Activated naive CD4-positive, alpha-beta T cell treated with anti-CD3 and anti-CD28 coated beads, Interleukin-2, amount 10 ng/mL, durations not matched to agents 7 days and 5 days (primary cell): ENCODE measurements at regions not wholly inside any gene's neighbourhood (a gene's known extent, or its start where the extent isn't known, plus 50 kb on each side); places are given as distances from the start of the nearest gene placed in this dataset.

Experiments
- CTCF ChIA-PET: fragments of 350-600 bp; sonication (Branson Sonifier 250); formaldehyde crosslinking; loops from one replicate; lab custom pipeline; 2021; ENCODE audit warnings: antibody characterized with exemption; lab: Charles Lee
- DNase-seq: peaks from one replicate; pipeline ENCODE4 v3.0.0-alpha.2; 2020
- H3K27ac Mint-ChIP-seq: one replicate; pipeline ENCODE4 v1.8.0; 2021; ENCODE audit warnings: mild to moderate bottlenecking, moderate library complexity, mixed read lengths
- H3K27me3 Mint-ChIP-seq: one replicate; pipeline ENCODE4 v1.8.0; 2021; ENCODE audit warnings: mild to moderate bottlenecking, mixed read lengths
- H3K36me3 Mint-ChIP-seq: one replicate; pipeline ENCODE4 v1.8.0; 2021; ENCODE audit warnings: mixed read lengths
- H3K4me1 Mint-ChIP-seq: one replicate; pipeline ENCODE4 v1.8.0; 2021; ENCODE audit warnings: mixed read lengths
- H3K4me3 Mint-ChIP-seq: one replicate; pipeline ENCODE4 v1.8.0; 2021; ENCODE audit warnings: mild to moderate bottlenecking, moderate library complexity, mixed read lengths
- H3K9me3 Mint-ChIP-seq: one replicate; pipeline ENCODE4 v1.8.0; 2021; ENCODE audit warnings: mixed read lengths

GRCh38 chr9:99621040-99621439 is 200.6 kb upstream of the NR4A3 start:
- Mint-ChIP-seq H3K4me1 (no peaks in the 10 kb centered on the region), H3K9me3 (no peaks in the 10 kb centered on the region), H3K36me3 (no peaks in the 10 kb centered on the region), H3K4me3 (no peak overlapping the region), H3K27ac (no peak overlapping the region), H3K27me3 (peaks cover 3% of the 10 kb centered on the region)
- CTCF ChIA-PET: no interaction called here
- DNase-seq: no peak

- no peak overlapping the region for H3K4me3 Mint-ChIP-seq
- H3K4me1 Mint-ChIP-seq: no peaks in the 10 kb centered on the region
Measured at GRCh38 chr9:99622679-99623078, 199.0 kb upstream of the NR4A3 start.

GRCh38 chr9:99623780-99624364 is 197.8 kb upstream of the NR4A3 start:
- Mint-ChIP-seq H3K27ac (no peak overlapping the region), H3K4me1 (no peaks in the 10 kb centered on the region), H3K4me3 (no peak overlapping the region), H3K9me3 (no peaks in the 10 kb centered on the region), H3K27me3 (peaks cover 3% of the 10 kb centered on the region), H3K36me3 (no peaks in the 10 kb centered on the region)
- DNase-seq: no peak
- CTCF ChIA-PET: no interaction called here

More at GRCh38 chr9:99622679-99623078, 199.0 kb upstream of the NR4A3 start:
- Mint-ChIP-seq H3K36me3 (no peaks in the 10 kb centered on the region), H3K27me3 (peaks cover 3% of the 10 kb centered on the region), H3K27ac (no peak overlapping the region), H3K9me3 (no peaks in the 10 kb centered on the region)
- CTCF ChIA-PET: no interaction called here
- no peak for DNase-seq

GRCh38 chr9:99624499-99625233 is 197.0 kb upstream of the NR4A3 start:
- H3K9me3 Mint-ChIP-seq: no peaks in the 10 kb centered on the region
- H3K4me3 Mint-ChIP-seq: no peak overlapping the region
- peaks cover 3% of the 10 kb centered on the region for H3K27me3 Mint-ChIP-seq
- H3K36me3 Mint-ChIP-seq: no peaks in the 10 kb centered on the region
- H3K4me1 Mint-ChIP-seq: no peaks in the 10 kb centered on the region
- H3K27ac Mint-ChIP-seq: no peak overlapping the region
- DNase-seq: no peak
- CTCF ChIA-PET: no interaction called here

- Mint-ChIP-seq H3K27me3 (no peaks in the 10 kb centered on the region), H3K4me3 (no peak overlapping the region), H3K27ac (no peak overlapping the region), H3K9me3 (no peaks in the 10 kb centered on the region), H3K36me3 (no peaks in the 10 kb centered on the region), H3K4me1 (no peaks in the 10 kb centered on the region)
- DNase-seq: no peak
- CTCF ChIA-PET: no interaction called here
Measured at GRCh38 chr9:99626426-99626825, 195.3 kb upstream of the NR4A3 start.

GRCh38 chr9:99628285-99628684 is 193.4 kb upstream of the NR4A3 start:
- Mint-ChIP-seq H3K27ac (no peak overlapping the region), H3K36me3 (no peaks in the 10 kb centered on the region), H3K4me1 (no peaks in the 10 kb centered on the region), H3K27me3 (no peaks in the 10 kb centered on the region), H3K4me3 (no peak overlapping the region), H3K9me3 (no peaks in the 10 kb centered on the region)
- CTCF ChIA-PET: no interaction called here
- DNase-seq: no peak

GRCh38 chr9:99628849-99629620 is 192.7 kb upstream of the NR4A3 start:
- no peaks in the 10 kb centered on the region for H3K27me3 Mint-ChIP-seq
- no peaks in the 10 kb centered on the region for H3K9me3 Mint-ChIP-seq
- H3K4me1 Mint-ChIP-seq: no peaks in the 10 kb centered on the region
- no peak for DNase-seq
- H3K27ac Mint-ChIP-seq: no peak overlapping the region
- H3K36me3 Mint-ChIP-seq: no peaks in the 10 kb centered on the region
- CTCF ChIA-PET: no interaction called here
- H3K4me3 Mint-ChIP-seq: no peak overlapping the region

- Mint-ChIP-seq H3K27ac (no peak overlapping the region), H3K36me3 (no peaks in the 10 kb centered on the region), H3K4me3 (no peak overlapping the region), H3K9me3 (no peaks in the 10 kb centered on the region), H3K27me3 (peaks cover 3% of the 10 kb centered on the region), H3K4me1 (no peaks in the 10 kb centered on the region)
- CTCF ChIA-PET: no interaction called here
- no peak for DNase-seq
Measured at GRCh38 chr9:99632349-99633038, 189.2 kb upstream of the NR4A3 start.

- Mint-ChIP-seq H3K36me3 (no peaks in the 10 kb centered on the region), H3K27me3 (peaks cover 3% of the 10 kb centered on the region), H3K9me3 (no peaks in the 10 kb centered on the region), H3K4me3 (no peak overlapping the region), H3K27ac (no peak overlapping the region), H3K4me1 (no peaks in the 10 kb centered on the region)
- CTCF ChIA-PET: no interaction called here
- no peak for DNase-seq
Measured at GRCh38 chr9:99633265-99633664, 188.4 kb upstream of the NR4A3 start.

- CTCF ChIA-PET: no interaction called here
- Mint-ChIP-seq H3K4me1 (no peaks in the 10 kb centered on the region), H3K36me3 (no peaks in the 10 kb centered on the region), H3K27ac (no peak overlapping the region), H3K4me3 (no peak overlapping the region), H3K27me3 (peaks cover 3% of the 10 kb centered on the region), H3K9me3 (no peaks in the 10 kb centered on the region)
- no peak for DNase-seq
Measured at GRCh38 chr9:99634186-99634585, 187.5 kb upstream of the NR4A3 start.

GRCh38 chr9:99635032-99635431 is 186.7 kb upstream of the NR4A3 start:
- no peak overlapping the region for H3K27ac Mint-ChIP-seq
- H3K4me3 Mint-ChIP-seq: no peak overlapping the region
- H3K4me1 Mint-ChIP-seq: no peaks in the 10 kb centered on the region
- CTCF ChIA-PET: no interaction called here
- H3K9me3 Mint-ChIP-seq: no peaks in the 10 kb centered on the region
- no peak for DNase-seq
- peaks cover 3% of the 10 kb centered on the region for H3K27me3 Mint-ChIP-seq
- H3K36me3 Mint-ChIP-seq: no peaks in the 10 kb centered on the region

GRCh38 chr9:99637641-99638040 is 184.0 kb upstream of the NR4A3 start:
- Mint-ChIP-seq H3K27me3 (peaks cover 7% of the 10 kb centered on the region), H3K4me3 (no peak overlapping the region), H3K9me3 (no peaks in the 10 kb centered on the region), H3K4me1 (no peaks in the 10 kb centered on the region), H3K36me3 (no peaks in the 10 kb centered on the region), H3K27ac (no peak overlapping the region)
- no peak for DNase-seq
- CTCF ChIA-PET: no interaction called here

- H3K27ac Mint-ChIP-seq: no peak overlapping the region
- no peak for DNase-seq
- no peak overlapping the region for H3K4me3 Mint-ChIP-seq
- no peaks in the 10 kb centered on the region for H3K4me1 Mint-ChIP-seq
- peaks cover 7% of the 10 kb centered on the region for H3K27me3 Mint-ChIP-seq
- H3K36me3 Mint-ChIP-seq: no peaks in the 10 kb centered on the region
- H3K9me3 Mint-ChIP-seq: no peaks in the 10 kb centered on the region
- CTCF ChIA-PET: no interaction called here
Measured at GRCh38 chr9:99638971-99639370, 182.7 kb upstream of the NR4A3 start.

GRCh38 chr9:99647604-99648003 is 174.1 kb upstream of the NR4A3 start:
- CTCF ChIA-PET: no interaction called here
- Mint-ChIP-seq H3K4me1 (no peaks in the 10 kb centered on the region), H3K4me3 (no peak overlapping the region), H3K27ac (no peak overlapping the region), H3K27me3 (peaks cover 7% of the 10 kb centered on the region), H3K9me3 (no peaks in the 10 kb centered on the region), H3K36me3 (no peaks in the 10 kb centered on the region)
- DNase-seq: no peak
